Neural progenitor cell (in vitro differentiated cells): ENCODE measurements at regions not wholly inside any gene's neighbourhood (a gene's known extent, or its start where the extent isn't known, plus 50 kb on each side); places are given as distances from the start of the nearest gene placed in this dataset.

Source experiments
- DNase-seq: peaks from one replicate; pipeline ENCODE4 v3.0.0-alpha.2; 2016; ENCODE audit warnings: low spot score
- H2AFZ ChIP-seq: fragments of 200-600 bp; sonication (generic); replicated peaks from 2 replicates; pipeline ENCODE4 v1.6.1; 2016; ENCODE audit warnings: antibody characterized with exemption
- H3F3A ChIP-seq: fragments of 200-600 bp; sonication (generic); 2 replicates; pipeline ENCODE4 v1.6.1; 2016; ENCODE audit warnings: antibody characterized with exemption, low read depth
- H3K27ac ChIP-seq: fragments of 200-600 bp; sonication (generic); 2 replicates; pipeline ENCODE4 v1.5.1; 2016; ENCODE audit warnings: mild to moderate bottlenecking
- H3K27me3 ChIP-seq: fragments of 200-600 bp; sonication (generic); 2 replicates; pipeline ENCODE4 v1.6.1; 2016; ENCODE audit warnings: mild to moderate bottlenecking, moderate library complexity
- H3K36me3 ChIP-seq: fragments of 200-600 bp; sonication (generic); 2 replicates; pipeline ENCODE4 v1.5.1; 2016
- H3K4me1 ChIP-seq: fragments of 200-600 bp; sonication (generic); 2 replicates; pipeline ENCODE4 v1.6.1; 2016; ENCODE audit warnings: mixed run types
- H3K4me2 ChIP-seq: fragments of 200-600 bp; sonication (generic); 2 replicates; pipeline ENCODE4 v1.6.1; 2016
- H3K4me3 ChIP-seq: fragments of 200-600 bp; sonication (generic); 2 replicates; pipeline ENCODE4 v1.5.1; 2016
- H3K79me2 ChIP-seq: fragments of 200-600 bp; sonication (generic); 2 replicates; pipeline ENCODE4 v1.6.1; 2016; ENCODE audit warnings: low read depth
- H3K9ac ChIP-seq: fragments of 200-600 bp; sonication (generic); 2 replicates; pipeline ENCODE4 v1.6.1; 2016
- H3K9me3 ChIP-seq: fragments of 200-600 bp; sonication (generic); 2 replicates; pipeline ENCODE4 v1.5.1; 2016; ENCODE audit warnings: low read depth
- H4K20me1 ChIP-seq: fragments of 200-600 bp; sonication (generic); 2 replicates; pipeline ENCODE4 v1.6.1; 2016; ENCODE audit warnings: low read depth
- H3K27ac Mint-ChIP-seq: 3 replicates; pipeline ENCODE4 v1.8.0; 2021; ENCODE audit warnings: mixed read lengths
- H3K27me3 Mint-ChIP-seq: 2 replicates; pipeline ENCODE4 v1.8.0; 2022; ENCODE audit warnings: low read depth, mild to moderate bottlenecking, inconsistent platforms, moderate library complexity, mixed read lengths; ENCODE audit not compliant: insufficient read depth
- H3K36me3 Mint-ChIP-seq: 3 replicates; pipeline ENCODE4 v1.8.0; 2021; ENCODE audit warnings: mixed read lengths
- H3K4me1 Mint-ChIP-seq: 3 replicates; pipeline ENCODE4 v1.8.0; 2021; ENCODE audit warnings: mixed read lengths
- H3K4me3 Mint-ChIP-seq: 3 replicates; pipeline ENCODE4 v1.8.0; 2021; ENCODE audit warnings: mild to moderate bottlenecking, moderate library complexity, mixed read lengths
- H3K9me3 Mint-ChIP-seq: 3 replicates; pipeline ENCODE4 v1.8.0; 2020; ENCODE audit warnings: mixed read lengths
- EZH2 ChIP-seq: fragments of 200-600 bp; sonication (generic); IDR thresholded peaks from 2 replicates; pipeline ENCODE4 v1.6.1; 2017; ENCODE audit warnings: antibody characterized with exemption, mild to moderate bottlenecking, moderate library complexity
- EZH2phosphoT487 ChIP-seq: fragments of 200-600 bp; sonication (generic); IDR thresholded peaks from 2 replicates; pipeline ENCODE4 v1.6.1; 2017; ENCODE audit warnings: antibody characterized with exemption
- TF ChIP-seq, protein P1 (sequence below): fragments of 200-600 bp; sonication (generic); IDR thresholded peaks from 2 replicates; pipeline ENCODE4 v1.5.1; 2017; ENCODE audit warnings: antibody characterized with exemption, mild to moderate bottlenecking

DNA sequence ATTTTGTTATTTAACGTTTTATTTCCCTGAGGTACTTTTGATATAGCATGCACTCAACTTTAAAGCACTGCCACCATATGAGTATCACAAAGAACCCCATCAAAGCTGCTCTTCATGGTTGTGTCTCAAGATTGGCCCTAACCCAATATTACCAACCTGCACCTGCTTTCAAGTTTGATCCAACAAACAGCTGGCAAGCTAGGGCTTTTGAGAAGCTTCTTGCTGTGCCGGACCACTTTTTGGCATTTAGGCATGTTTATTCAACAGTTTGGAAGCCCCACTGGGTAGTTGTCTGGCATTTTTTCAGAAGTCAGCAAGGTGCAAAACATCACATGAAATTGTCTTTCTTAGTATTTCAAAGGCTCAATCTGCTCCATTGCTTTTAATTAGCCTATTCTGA is 137.2 kb upstream of the PLEKHA5 start:
- H3K36me3 Mint-ChIP-seq, result no peaks in the 10 kb centered on the region
- TF ChIP-seq EZH2phosphoT487 (no peak), EZH2 (no peak)
- TF ChIP-seq, protein P1, sequence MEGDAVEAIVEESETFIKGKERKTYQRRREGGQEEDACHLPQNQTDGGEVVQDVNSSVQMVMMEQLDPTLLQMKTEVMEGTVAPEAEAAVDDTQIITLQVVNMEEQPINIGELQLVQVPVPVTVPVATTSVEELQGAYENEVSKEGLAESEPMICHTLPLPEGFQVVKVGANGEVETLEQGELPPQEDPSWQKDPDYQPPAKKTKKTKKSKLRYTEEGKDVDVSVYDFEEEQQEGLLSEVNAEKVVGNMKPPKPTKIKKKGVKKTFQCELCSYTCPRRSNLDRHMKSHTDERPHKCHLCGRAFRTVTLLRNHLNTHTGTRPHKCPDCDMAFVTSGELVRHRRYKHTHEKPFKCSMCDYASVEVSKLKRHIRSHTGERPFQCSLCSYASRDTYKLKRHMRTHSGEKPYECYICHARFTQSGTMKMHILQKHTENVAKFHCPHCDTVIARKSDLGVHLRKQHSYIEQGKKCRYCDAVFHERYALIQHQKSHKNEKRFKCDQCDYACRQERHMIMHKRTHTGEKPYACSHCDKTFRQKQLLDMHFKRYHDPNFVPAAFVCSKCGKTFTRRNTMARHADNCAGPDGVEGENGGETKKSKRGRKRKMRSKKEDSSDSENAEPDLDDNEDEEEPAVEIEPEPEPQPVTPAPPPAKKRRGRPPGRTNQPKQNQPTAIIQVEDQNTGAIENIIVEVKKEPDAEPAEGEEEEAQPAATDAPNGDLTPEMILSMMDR, result no peak
- Histone ChIP-seq H3K36me3 (no peaks in the 10 kb centered on the region), H3K4me2 (peak overlapping the region; percentile 11), H3K9ac (no peak overlapping the region), H3K27ac (no peak overlapping the region), H3F3A (no peaks in the 10 kb centered on the region), H3K27me3 (no peaks in the 10 kb centered on the region), H3K79me2 (no peaks in the 10 kb centered on the region), H3K4me3 (no peak overlapping the region), H3K4me1 (peaks cover 25% of the 10 kb centered on the region), H2AFZ (no peak overlapping the region), H4K20me1 (no peaks in the 10 kb centered on the region), H3K9me3 (no peaks in the 10 kb centered on the region)
- H3K9me3 Mint-ChIP-seq, result no peaks in the 10 kb centered on the region
- H3K27me3 Mint-ChIP-seq, result peaks cover 2% of the 10 kb centered on the region
- peaks cover 19% of the 10 kb centered on the region for H3K4me1 Mint-ChIP-seq
- no peak overlapping the region for H3K27ac Mint-ChIP-seq
- DNase-seq, result no peak
- no peak overlapping the region for H3K4me3 Mint-ChIP-seq

DNA sequence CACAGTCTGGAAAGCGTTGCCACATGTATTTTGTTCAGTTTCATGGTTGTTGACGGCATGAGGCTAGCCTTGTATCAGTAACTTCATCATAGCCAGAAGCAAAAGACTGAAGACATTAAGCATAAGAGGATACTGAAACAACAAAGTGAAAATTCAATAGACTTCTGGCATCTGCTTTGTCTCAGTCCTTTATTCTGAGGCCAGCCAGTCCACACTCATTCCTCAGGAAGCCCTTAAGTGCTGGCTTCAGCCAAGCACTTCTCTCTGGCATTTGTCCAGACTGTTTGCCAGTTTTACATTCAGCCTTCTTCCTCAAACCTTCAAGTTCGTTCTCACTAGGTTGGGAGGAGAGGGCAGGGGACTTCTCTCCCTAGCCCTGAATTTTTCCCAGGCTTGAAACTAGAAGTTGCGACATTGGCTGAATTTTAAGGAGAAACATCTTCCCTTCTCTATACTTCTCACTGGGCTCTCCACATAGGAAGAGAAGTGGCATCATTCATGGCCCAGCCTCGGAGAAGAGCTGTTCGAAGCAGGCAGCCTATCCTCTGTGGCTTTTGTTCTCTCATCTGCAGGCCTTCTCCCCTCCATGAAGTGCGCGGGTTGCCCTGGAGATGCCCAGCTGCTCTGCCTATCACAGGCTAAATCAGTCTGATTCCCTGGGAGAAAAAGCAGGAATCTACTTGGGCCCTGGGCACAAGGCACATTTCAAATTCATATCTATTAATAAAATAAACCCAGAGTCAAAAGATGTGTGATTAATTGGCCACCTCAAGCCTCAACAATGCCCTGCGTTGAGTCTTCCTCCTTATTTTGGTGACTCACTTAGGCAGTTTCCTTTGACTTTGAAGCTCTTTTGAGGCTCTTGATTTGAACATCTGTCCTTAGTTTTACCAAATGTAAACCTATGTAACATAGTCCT is 130.9 kb upstream of the PLEKHA5 start:
- H3K36me3 Mint-ChIP-seq, result peaks cover 9% of the 10 kb centered on the region
- no peak overlapping the region for H3K4me2 ChIP-seq
- no peaks in the 10 kb centered on the region for H3K79me2 ChIP-seq
- no peaks in the 10 kb centered on the region for H3K27me3 ChIP-seq
- H3K9me3 Mint-ChIP-seq, result peaks cover 7% of the 10 kb centered on the region
- no peaks in the 10 kb centered on the region for H3K36me3 ChIP-seq
- DNase-seq, result no peak
- no peaks in the 10 kb centered on the region for H4K20me1 ChIP-seq
- H3K4me1 ChIP-seq, result peaks cover 14% of the 10 kb centered on the region
- H3K9ac ChIP-seq, result no peak overlapping the region
- H3K4me3 ChIP-seq, result no peak overlapping the region
- H3K27ac ChIP-seq, result no peak overlapping the region
- no peaks in the 10 kb centered on the region for H3K27me3 Mint-ChIP-seq
- H3K4me1 Mint-ChIP-seq, result peaks cover 6% of the 10 kb centered on the region
- H3K4me3 Mint-ChIP-seq, result peak overlapping the region; percentile 11
- peak overlapping the region; percentile 48 for H3K27ac Mint-ChIP-seq
- no peaks in the 10 kb centered on the region for H3K9me3 ChIP-seq
- peaks cover 14% of the 10 kb centered on the region for H3F3A ChIP-seq
- no peak for TF ChIP-seq EZH2
- no peak for TF ChIP-seq EZH2phosphoT487
- TF ChIP-seq, protein P1, result no peak
- peak overlapping the region; percentile 26 for H2AFZ ChIP-seq

DNA sequence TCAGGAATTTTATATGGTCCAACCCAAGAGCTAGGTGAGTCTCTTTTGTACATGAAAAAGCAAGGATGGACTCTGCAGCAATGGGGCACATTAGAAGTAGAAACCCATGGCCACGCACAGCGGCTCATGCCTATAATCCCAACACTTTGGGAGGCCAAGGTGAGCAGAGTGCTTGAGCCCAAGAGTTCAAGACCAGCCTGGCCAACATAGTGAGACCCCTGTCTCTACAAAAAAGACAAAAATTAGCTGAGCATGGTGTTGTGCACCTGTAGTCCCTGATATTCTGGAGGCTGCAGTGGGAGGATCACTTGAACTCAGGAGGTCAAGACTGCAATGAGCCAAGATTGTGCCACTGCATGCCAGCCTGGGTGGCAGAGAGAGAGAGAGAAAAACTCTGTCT is 128.7 kb upstream of the PLEKHA5 start:
- Histone ChIP-seq H3F3A (peaks cover 36% of the 10 kb centered on the region), H3K4me3 (no peak overlapping the region), H3K36me3 (no peaks in the 10 kb centered on the region), H3K27ac (no peak overlapping the region), H3K4me2 (no peak overlapping the region), H3K4me1 (peaks cover 36% of the 10 kb centered on the region), H2AFZ (no peak overlapping the region), H3K79me2 (no peaks in the 10 kb centered on the region), H3K27me3 (no peaks in the 10 kb centered on the region), H3K9ac (no peak overlapping the region), H4K20me1 (no peaks in the 10 kb centered on the region), H3K9me3 (no peaks in the 10 kb centered on the region)
- peaks cover 9% of the 10 kb centered on the region for H3K36me3 Mint-ChIP-seq
- H3K4me1 Mint-ChIP-seq, result peaks cover 9% of the 10 kb centered on the region
- H3K4me3 Mint-ChIP-seq, result no peak overlapping the region
- TF ChIP-seq EZH2phosphoT487 (no peak), EZH2 (no peak)
- TF ChIP-seq, protein P1, result no peak
- peaks cover 7% of the 10 kb centered on the region for H3K9me3 Mint-ChIP-seq
- DNase-seq, result no peak
- H3K27me3 Mint-ChIP-seq, result no peaks in the 10 kb centered on the region
- no peak overlapping the region for H3K27ac Mint-ChIP-seq
